NCI-H128 (cell line): ENCODE measurements at regions not wholly inside any gene's neighbourhood (a gene's known extent, or its start where the extent isn't known, plus 50 kb on each side); places are given as distances from the start of the nearest gene placed in this dataset.

Experiments used
- DNase-seq: peaks from one replicate; lab custom pipeline; 2025; ENCODE audit not compliant: unreplicated experiment; lab: John Stamatoyannopoulos, UW

DNA sequence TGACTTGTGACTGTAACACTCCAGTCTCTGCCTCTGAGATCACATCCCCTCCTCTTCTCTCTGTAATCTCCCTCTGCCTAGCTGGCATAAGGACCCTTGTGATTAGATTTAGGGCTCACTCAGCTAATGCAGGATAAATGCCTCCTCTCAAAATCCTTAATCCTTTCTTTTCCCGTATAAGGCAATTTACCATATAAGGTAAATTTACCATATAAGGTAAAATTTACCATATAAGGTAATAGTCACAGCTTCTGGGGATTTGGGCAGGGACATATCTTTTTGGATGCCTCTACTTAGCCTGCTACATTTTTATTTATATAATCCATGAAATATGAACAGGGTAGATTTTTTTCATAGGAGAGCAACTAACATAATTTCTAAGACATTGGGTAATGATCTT lies 318.0 kb upstream of the PUM3 start:
- DNase-seq, result no peak

DNA sequence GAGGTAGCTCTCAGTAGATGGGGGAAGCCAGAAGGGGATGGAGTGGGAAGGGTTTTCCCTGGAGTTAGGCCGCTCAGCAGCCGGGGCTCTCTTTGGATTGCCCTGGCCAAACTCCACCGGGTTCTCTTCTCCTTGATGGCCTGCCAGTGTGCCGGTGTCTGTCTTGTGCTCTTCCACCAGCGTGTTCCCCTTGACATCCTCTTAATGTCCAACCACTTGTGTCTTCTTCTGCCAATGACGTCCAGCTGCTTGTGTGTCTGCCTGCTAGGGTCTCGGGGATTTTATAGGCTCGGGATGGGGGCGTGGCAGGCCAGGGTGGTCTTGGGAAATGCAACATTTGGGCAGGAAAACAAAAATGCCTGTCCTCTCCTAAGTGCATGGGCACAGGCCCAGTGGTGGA lies 313.1 kb upstream of the PUM3 start:
- no peak for DNase-seq

DNA sequence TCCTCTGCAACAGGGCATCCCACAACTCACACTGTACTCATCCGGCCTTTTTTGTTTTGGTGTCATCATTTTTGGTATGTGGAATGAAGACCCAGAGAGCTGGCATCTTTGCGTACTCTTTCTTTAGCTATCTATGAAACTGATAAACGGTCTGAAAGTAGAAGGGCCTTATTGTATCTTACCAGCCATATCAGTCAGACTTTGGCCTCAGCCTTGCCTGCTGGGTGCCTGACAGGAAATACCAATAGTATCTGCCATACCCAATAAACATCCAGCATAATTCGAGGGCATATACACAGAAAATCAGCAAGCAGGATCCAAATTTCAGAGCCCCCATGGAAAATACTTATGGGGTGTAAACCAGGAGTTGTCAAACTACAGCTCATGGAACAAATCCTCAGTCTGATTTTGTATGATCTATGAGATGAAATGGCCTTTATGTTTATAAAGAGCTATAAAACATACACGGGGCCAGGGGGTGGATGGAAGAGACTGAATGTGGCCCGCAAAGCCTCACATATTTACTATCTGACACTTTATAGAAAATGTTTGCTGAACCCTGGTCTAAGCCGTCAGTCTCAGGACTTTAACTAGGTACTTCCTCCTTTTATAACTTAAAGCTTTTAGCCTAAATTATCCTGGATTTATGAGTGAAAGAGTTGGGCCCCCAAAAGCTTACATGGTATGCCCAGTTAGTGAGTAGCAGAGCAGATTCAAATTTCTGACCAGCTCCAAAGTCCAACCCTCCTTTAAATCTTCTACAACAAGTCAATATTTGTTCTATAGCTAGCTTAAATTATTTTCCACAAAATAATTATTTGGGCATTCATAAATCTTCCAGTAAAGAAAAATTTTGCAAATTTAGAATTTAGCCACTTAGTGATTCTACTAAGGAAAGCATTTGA lies 308.0 kb upstream of the PUM3 start:
- DNase-seq, result no peak

DNA sequence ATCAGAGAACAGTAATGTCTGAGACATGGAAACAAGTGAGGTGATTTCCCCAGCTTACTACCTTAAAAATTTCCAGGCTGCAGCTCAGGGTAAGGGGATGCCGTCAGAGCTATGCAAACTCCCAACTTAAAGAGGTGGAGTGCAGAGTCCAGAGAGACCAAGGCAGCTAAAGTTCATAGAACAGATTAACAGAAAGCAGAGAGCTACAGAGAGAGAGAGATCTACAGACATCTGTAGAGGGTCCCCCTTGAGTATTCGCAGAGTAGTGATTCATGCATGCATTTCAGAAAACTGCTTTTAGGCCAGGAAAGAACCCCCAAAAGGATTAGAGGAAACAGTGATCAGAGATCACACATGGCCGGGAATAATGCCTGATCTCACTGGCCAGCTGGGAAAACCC lies 306.2 kb upstream of the PUM3 start:
- no peak for DNase-seq

DNA sequence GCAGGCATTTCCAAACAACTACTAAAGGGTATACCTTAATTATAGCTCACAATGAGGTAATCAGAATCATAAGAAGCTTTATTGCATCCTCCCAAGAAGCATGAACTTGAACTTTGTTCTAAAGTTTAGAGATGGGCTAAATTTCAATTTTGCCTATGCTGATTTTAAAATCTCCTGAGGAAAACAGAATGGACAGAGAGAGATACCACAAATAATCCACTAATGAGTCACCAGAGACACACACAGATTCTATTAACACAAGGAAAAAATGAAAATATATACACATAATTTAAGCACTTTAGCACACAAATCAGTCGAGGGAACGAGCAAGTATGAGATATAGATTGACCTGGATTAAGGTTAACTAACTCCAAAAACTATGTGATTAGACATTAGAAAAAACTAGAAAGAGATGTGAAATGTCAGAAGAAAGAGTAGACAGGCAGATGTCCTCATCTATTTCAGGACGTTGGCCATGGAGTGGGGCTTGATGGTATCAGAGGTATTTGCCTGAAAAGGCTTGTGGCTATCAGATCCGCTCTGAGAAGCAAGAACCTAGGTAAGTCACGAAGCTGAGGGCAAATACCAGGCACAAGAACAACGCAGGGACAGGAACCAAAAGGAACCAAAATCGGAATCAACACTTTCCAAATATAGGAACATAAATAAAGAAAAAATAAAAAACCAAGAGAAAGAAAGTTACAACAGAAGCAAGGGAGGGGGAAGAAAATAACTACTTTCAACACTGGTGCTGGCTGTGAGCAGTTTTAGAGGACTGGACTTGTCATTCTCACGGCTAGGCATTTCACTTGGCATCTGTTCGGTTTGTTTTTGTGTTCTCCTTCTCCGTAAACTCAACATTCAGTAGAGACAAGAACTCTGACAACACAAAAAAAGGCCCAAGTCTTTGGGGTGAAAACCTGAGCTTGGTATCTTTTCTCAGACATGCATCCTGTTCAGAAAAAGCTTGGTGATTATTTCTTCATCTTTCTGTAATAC lies 294.6 kb upstream of the PUM3 start:
- DNase-seq, result no peak

DNA sequence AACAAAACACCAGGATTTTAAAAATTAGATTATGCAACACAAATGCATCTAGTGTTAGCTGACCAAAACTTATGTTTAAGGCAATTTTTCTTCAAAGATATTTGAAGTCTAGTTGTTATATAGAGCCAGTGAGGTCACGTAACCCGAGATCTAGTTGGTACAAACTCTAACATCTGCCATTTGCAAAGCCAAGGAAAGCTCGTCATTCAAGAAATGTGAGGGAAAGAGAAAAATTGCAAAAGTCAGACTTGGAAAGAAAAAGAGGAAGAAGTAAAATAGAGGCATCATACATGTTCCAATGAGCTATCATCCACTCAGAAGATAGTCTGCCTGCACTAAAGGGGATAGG lies 293.4 kb upstream of the PUM3 start:
- DNase-seq, result no peak

DNA sequence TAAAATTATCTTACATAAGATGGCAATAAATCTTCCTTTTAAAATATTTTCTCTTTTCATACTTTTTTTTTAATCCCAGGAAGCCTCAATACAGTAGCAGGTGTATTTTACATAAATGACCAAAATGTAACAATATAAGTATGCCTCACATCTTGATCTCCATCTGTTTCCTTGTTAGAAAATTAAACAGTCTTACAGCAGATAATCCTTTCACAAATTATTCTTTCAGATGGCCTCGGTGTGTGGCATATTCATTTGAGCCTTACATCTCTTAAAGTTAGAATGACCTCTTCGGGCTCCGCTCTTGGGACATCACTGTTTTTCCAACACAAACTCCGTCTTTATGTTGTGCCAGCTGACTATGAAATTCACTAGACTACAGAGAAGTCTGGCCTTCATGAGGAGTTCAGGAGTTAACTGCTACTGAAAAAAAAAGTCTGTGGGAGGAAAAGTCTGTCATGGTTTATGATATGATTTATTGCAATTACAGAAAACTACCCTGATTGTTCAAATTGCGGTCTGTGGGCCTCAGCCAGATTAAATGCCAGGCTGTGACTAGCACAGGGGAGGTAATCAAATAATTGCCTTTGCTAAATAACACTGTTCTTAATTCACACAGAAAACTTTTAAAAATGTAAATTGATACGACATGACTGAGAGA lies 292.9 kb upstream of the PUM3 start:
- no peak for DNase-seq

DNA sequence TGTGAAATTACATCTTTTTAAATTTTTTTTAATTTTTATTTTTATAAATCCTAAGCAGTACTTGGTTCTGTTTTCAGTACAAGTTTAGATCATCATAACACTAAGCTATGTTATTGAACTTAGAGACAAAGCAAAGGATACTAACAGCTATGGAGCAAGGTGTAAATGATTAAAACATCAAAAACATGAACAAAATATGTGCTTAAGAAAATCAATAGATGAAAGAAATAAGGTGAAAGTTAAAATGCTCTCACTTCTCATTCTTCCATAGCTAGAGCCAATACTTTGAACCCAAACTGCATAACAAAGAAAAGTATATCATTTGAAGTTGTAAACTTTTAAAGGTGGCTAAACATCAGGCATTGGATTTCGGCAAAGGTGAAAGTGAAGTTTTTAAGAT lies 292.3 kb upstream of the PUM3 start:
- no peak for DNase-seq

DNA sequence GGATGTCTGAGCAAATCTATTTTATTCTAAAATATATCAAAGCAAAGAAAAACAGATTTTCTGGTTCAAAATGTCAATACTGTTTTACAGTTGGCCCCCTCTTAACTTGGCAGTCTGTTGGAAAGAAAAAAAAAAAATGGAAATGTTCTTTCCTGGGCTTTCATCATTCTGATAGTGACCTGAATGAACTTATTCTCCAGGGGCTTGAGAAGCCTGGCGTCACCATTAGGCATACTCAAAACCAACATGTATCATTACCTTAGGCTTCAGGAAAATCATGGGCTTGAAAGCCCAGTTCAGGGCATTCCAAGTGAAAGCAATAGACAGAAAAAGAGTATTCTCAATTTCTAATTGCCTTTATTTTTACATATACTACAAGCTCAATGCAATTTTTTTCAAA lies 283.7 kb upstream of the PUM3 start:
- DNase-seq, result no peak

DNA sequence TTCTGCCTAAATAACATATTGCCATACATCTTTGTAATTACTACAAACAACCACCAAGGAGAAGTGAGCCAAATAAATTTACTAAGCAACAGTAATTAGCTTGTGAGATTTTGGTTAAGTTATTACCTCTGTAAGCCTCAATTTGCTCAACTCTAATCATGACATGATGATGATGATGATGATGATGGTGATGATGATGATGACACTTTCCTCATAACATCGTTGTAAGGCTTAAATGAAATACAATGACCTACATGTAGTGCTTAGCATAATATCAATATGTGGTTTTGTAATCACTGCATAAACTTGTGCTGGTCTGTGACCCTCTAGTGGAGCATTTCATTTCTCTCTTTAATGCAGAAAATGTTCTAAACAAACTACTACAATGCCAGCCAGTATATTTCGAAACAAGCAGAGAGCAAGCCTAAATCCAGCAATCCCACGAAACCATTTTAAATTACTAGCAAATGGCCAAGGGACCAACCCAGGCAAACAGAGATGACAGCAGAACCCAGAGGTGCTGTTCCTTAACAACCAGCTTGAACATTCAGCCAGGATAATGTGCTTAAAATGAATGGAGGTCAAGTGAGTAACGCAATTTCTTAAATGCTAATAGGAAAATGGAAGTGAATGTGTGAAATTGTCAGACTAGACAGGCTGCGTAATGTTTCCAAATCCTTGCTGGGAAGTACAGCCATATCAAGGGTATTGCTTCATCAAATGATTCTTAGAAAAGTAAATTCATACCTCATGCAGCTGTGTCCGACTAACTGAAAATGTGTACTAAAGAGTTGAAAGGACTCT lies 281.9 kb upstream of the PUM3 start:
- no peak for DNase-seq

DNA sequence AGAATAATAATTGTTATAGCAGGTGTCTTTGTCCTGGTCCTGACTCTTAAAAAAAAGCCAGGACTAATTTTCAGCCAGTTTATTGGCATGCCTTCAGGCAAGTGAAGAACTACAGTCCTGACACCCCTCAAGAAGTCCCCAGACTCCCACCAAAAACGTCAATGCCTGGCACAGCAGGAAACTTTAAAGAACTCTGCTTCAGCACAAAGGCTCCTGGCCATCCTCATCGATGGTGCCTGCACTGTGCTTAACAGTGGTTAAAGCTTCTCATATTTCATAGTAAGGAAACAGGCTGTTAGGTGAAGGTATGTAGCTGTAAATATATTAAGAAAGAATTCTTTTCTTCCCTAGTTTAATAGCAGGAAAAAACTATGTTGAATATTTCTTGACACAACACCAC lies 280.1 kb upstream of the PUM3 start:
- no peak for DNase-seq

DNA sequence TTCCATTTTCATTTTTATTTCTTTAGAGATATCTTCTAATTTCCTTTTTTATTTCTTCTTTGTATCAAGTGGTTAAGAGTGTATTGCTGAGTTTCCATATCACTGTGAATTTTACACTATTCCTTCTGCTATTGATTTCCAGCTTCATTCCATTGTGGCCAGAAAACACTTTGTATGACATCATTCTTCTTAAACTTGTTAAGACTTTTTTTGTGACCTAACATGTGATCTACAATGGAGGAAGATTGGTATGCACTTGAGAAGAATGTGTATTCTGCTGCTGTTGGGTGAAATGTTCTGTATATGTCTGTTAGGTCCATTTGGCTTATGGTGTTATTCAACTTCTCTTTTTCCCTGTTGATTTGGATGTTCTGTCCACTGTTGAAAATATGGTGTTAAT lies 274.2 kb upstream of the PUM3 start:
- no peak for DNase-seq

DNA sequence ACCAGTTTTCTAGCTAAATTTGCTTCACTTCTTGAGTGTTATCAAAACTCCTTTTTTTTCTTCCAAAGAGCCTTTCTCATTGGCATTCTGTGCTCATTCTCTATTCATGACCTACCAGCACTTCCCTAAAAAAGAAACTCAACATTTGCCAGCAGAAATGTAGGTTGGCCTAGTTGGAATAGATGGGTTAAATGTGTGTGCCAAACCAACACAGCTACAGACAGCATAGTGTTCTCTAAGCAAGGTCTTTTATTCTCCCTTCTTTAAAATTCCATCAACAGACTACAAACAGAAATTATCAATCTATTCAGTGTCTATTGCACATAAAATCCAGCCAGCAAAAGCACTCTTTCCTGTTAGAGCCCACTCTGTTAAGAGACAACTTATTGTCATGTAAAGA lies 255.8 kb upstream of the PUM3 start:
- DNase-seq, result no peak

DNA sequence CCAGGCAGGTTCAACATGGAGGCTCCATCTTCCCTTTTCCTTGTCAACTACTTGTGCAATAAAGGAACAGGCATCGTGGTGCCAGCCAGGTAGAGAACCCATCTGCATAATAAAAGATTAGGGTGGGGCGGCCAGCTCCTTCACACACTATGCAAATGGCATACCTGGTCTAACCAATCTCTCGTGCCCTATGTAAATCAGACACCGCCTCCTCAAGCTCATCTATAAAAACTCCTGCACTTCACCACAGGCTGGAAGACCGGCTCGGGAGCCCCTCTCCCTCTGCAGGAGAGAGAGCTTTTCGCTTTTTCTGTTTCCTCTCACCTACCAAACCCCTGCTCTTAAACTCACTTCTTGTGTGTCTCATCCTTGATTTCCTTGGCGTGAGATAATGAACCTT lies 244.3 kb upstream of the PUM3 start:
- DNase-seq, result no peak

DNA sequence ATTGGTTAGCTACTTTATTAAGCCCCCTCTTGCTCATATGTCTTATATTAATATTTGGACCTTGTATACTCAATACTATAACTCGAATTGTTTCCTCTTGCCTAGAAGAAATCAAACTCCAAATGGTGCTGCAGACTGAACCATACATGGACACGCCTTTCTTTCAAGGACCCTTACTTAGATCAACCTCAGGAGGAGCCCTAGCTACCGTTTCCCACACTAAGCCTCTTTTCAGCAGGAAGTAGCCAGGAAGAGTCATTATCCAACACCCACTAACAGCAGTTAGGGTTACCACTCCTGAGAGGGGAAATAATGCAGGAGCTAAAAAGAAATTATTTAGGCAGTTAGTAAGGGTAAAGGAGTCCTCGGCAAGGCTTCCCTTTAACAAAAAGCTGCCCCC lies 243.8 kb upstream of the PUM3 start:
- no peak for DNase-seq

DNA sequence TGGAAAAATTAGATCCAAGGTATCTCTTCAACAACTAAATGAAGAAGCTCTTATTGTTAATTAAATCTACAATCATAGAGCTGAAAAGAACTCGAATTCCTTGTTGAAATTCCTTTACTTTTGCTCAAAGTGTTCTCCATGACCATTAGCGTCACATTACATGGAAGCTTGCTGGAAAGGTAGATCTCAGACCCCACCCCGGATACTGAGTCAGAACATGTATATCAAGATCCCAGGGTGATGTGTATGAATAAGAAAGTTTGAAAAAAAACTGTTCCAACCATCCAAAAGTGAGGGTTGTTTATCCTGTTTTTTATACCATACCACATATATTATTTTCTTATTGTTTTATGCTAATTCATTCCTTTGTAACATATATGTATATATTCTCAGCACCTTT lies 237.1 kb upstream of the PUM3 start:
- DNase-seq, result no peak

DNA sequence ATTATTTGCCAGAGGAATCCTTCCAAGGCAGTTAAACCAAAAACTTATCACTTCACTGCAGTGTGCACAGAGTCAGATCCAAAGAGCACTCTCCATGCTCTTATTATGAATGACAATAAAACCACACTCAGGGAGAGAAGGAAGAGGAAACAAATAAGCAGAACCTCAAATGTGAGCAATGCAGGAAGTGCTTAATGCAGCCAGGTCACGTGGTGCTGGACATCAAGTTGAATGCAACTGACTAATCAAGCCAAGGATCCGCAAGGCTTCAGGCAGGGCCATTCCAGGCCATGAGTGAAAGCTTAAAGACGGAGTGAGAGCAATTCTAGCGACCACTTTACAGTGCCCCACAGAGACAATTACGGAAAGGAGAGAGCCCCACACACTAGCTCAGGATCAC lies 230.4 kb upstream of the PUM3 start:
- no peak for DNase-seq

DNA sequence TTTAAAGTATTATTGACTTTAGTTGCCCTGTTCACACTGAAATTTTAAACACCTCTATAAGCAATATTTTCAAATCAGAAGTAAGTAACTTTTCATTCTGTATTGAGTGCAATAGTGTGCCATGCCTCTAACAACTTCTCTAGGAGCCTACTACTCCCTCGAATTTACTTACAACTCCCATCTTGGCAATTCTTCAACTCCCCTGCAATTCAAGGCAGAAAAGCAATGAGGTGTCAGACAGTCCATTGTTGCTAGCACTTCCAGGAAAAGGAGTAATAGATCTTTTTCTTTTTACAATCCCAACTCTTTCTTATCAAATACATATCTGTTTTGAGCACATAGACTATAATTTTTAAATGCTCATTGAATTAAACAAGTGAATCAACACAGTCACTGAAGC lies 222.7 kb upstream of the PUM3 start:
- DNase-seq, result no peak

DNA sequence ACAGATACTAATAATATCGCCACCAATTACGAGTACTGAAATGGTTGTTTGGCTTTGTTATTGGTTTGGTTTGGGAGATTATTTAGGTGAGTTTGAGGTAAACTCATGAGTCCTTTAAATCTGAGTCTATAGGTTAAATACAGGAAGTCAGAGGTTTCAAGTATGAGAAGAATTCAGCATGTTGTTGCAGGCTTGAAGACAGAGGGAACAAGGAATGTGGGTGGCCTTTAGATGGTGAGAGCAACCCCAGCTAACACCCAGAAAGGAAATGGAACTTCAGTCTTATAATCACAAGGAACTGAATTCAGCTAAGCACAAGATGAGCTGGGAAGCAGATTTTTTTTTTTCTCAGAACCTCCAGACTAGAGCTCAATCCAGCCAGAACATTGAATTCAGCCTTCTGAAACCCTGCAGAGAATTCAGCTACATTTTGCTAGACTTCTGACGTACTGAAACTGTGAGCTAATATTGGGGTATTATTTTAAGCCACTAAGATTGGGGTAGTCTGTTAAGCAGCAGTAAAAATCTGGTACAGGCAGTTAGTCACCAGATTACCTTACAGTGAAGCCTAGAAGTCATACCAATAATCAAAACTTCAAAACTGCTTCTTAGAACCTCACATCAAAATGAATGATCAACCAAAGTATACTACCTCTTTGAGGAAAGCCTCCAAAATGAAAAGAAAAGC lies 216.0 kb upstream of the PUM3 start:
- DNase-seq, result no peak

DNA sequence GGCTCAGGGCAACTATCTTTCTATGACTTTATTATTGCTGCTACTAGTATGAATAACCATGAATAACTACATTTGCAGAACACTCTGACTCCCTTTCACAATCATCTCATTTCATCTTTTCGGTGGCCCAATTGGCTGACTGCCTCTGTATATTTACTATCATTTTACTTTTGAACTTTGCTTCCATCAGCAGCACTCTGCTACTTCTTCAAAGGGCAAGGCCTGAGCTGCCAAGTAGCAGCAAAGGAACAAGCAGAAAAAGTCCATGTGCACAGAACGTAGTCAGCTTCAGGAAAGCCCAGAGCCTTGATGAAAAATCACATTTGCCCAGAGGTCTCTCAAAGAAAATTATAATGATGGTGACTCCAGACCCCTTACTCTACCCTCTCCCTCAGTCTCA lies 214.5 kb upstream of the PUM3 start:
- no peak for DNase-seq
